Uterus (tissue), 2 donors: ENCODE measurements at regions not wholly inside any gene's neighbourhood (a gene's known extent, or its start where the extent isn't known, plus 50 kb on each side); places are given as distances from the start of the nearest gene placed in this dataset.

ENCODE experiments used
- CTCF ChIP-seq, 4 experiments: fragments of 200-600 bp in 2 of 4; fragments of 450-650 bp in 2 of 4; sonication (generic) in 2 of 4; IDR thresholded peaks; one replicate each; pipeline ENCODE4 v1.5.1; 2016 to 2019; ENCODE audit warnings: antibody characterized with exemption in 4 of 4, mild to moderate bottlenecking in 2 of 4, moderate library complexity in 1 of 4
- POLR2A ChIP-seq, 2 donors: fragments of 450-650 bp; IDR thresholded peaks; one replicate each; pipeline ENCODE4 v1.6.1; 2016; ENCODE audit warnings: antibody characterized with exemption in 2 of 2, mild to moderate bottlenecking in 1 of 2, moderate library complexity in 1 of 2

DNA sequence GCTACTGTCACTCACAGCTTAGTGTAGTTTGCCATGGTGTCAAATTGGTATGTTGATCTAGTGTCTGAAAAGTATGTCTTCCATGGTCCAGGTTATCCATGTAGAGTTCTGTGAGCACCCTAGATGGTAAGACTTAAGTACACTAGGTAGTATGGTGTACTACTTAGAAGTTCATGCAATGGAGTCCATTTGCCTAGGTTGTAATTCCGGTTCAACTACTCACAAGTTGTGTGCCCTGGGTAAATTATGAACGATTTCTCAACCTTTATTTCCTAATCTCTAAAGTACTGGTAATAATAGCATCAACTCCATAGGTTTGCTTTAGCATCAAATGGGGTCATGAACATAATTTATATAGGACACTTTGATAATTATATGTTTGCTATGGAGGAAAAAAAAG is 666.2 kb upstream of the CELF2 start:
- no peak for TF ChIP-seq CTCF (IDR thresholded peaks at IDR 0.05)
- no peak for TF ChIP-seq POLR2A (IDR thresholded peaks at IDR 0.05)
